ENCODE measurements at regions not wholly inside any gene's neighbourhood (a gene's known extent, or its start where the extent isn't known, plus 50 kb on each side); places are given as distances from the start of the nearest gene placed in this dataset.

GRCh38 chr20:39554341-39554740 is 592.2 kb downstream of the DHX35 start:
- DNase-seq (ENCODE audit: low spot score), result no peak

- no peak for DNase-seq (ENCODE audit: low spot score)
Measured at GRCh38 chr20:39553120-39553519, 591.0 kb downstream of the DHX35 start.

GRCh38 chr20:39549733-39550132 is 587.6 kb downstream of the DHX35 start:
- DNase-seq (ENCODE audit: low spot score), result no peak

- DNase-seq (ENCODE audit: low spot score), result no peak
Measured at GRCh38 chr20:39547546-39548408, 585.6 kb downstream of the DHX35 start.

- DNase-seq (ENCODE audit: low spot score), result no peak
Measured at GRCh38 chr20:39541136-39541803, 579.1 kb downstream of the DHX35 start.

GRCh38 chr20:39538317-39538716 is 576.2 kb downstream of the DHX35 start:
- DNase-seq (ENCODE audit: low spot score), result no peak

GRCh38 chr20:39535301-39535700 is 573.2 kb downstream of the DHX35 start:
- no peak for DNase-seq (ENCODE audit: low spot score)

- DNase-seq (ENCODE audit: low spot score), result no peak
Measured at GRCh38 chr20:39534846-39535245, 572.7 kb downstream of the DHX35 start.

- no peak for DNase-seq (ENCODE audit: low spot score)
Measured at GRCh38 chr20:39533858-39534257, 571.7 kb downstream of the DHX35 start.

GRCh38 chr20:39532205-39532604 is 570.1 kb downstream of the DHX35 start:
- no peak for DNase-seq (ENCODE audit: low spot score)

- DNase-seq (ENCODE audit: low spot score), result no peak
Measured at GRCh38 chr20:39528436-39528835, 566.3 kb downstream of the DHX35 start.

GRCh38 chr20:39524371-39524911 is 562.3 kb downstream of the DHX35 start:
- DNase-seq (ENCODE audit: low spot score), result no peak

- DNase-seq (ENCODE audit: low spot score), result no peak
Measured at GRCh38 chr20:39523405-39523804, 561.3 kb downstream of the DHX35 start.

- DNase-seq (ENCODE audit: low spot score), result no peak
Measured at GRCh38 chr20:39518654-39519053, 556.5 kb downstream of the DHX35 start.

GRCh38 chr20:39516964-39517363 is 554.8 kb downstream of the DHX35 start:
- no peak for DNase-seq (ENCODE audit: low spot score)

GRCh38 chr20:39504710-39505094 is 542.6 kb downstream of the DHX35 start:
- DNase-seq (ENCODE audit: low spot score), result no peak

GRCh38 chr20:39503902-39504709 is 542.0 kb downstream of the DHX35 start:
- no peak for DNase-seq (ENCODE audit: low spot score)

- no peak for DNase-seq (ENCODE audit: low spot score)
Measured at GRCh38 chr20:39492223-39492797, 530.2 kb downstream of the DHX35 start.

GRCh38 chr20:39491711-39492110 is 529.6 kb downstream of the DHX35 start:
- DNase-seq (ENCODE audit: low spot score), result no peak

- DNase-seq (ENCODE audit: low spot score), result no peak
Measured at GRCh38 chr20:39489986-39490560, 527.9 kb downstream of the DHX35 start.

GRCh38 chr20:39480276-39481043 is 518.3 kb downstream of the DHX35 start:
- no peak for DNase-seq (ENCODE audit: low spot score)

Data from hepatic stellate cell (primary cell).